ENCODE measurements at regions not wholly inside any gene's neighbourhood (a gene's known extent, or its start where the extent isn't known, plus 50 kb on each side); places are given as distances from the start of the nearest gene placed in this dataset.

GRCh38 chr17:83178533-83179304 lies 99.3 kb downstream of the METRNL start:
- DNase-seq (ENCODE audit: low read depth) = no peak

DNA sequence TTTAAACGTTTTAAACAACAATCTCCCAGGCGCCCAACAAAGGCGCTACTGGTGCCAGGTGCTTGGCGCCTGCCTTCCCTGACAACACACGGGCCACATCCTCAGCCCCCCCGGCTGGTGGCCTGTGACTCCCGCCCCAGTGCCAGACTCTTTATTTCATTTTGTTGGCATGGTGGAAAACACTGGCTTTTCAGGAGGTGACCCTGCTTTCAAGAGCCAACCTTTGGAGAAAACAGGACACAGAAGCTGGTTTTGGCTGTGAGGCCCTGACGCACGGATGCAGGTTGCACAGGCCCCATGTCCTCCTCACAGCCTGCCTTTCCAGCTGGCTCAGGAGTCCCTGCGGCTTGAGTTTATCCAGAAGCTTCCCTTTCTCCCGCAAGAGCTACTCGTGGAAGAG lies 100.0 kb downstream of the METRNL start:
- no peak for DNase-seq (ENCODE audit: low read depth)

DNA sequence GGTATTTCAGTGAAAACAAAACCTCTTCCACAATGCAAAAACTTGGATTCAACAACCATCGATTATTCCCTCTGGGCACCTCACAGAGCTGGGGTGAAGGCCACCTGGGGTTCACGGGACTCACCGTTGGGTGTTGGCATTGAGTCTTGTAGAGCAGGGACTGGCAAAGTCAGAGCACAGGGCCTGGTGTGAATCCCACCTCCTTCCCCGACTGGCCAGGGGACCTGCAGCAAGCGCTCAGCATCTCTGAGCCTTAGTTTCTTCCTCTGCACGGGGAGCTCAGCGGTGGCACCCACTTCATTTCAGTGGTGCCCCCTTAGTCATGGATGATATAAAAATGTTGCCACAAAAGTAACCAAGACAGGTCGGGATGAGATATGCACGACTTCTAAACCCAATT lies 100.4 kb downstream of the METRNL start:
- DNase-seq (ENCODE audit: low read depth) = no peak

DNA sequence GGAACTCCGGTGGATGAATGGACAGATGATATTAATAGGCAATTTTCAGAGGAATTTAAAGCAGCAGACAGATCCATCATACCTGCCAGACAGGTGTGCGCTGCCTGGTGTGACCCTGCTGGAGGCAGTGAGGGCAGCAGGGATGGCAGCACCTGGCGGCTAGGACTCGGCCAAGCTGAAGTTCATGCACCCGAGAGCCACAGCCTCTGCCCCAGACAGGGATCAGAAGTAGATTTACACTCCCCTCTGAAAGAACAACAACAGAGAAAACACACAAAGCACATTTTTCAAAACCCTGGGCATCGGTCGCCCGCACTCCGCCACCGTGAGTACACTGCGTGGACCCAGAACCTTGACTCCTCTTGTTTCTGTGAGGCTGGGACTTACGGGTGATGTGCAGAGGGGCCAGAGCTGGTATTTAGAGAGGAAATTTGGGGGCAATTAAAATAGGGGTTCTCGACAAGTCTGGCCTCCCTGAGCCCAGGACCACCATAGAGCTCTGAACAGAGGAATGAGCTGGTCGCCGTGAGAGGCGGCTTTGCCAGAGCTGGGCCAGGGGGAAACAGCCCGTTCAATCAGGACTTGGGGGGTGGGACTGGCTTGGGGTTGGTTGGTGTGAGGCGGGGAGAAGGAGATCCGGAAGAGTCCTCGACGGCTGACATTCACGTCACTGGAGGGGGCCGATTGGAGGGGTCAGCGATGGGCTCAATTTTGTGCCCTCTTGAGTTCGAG lies 101.0 kb downstream of the METRNL start:
- DNase-seq (ENCODE audit: low read depth) = no peak

- no peak for DNase-seq (ENCODE audit: low read depth)
These were observed 101.6 kb downstream of the METRNL start for GRCh38 chr17:83180996-83181481.

DNA sequence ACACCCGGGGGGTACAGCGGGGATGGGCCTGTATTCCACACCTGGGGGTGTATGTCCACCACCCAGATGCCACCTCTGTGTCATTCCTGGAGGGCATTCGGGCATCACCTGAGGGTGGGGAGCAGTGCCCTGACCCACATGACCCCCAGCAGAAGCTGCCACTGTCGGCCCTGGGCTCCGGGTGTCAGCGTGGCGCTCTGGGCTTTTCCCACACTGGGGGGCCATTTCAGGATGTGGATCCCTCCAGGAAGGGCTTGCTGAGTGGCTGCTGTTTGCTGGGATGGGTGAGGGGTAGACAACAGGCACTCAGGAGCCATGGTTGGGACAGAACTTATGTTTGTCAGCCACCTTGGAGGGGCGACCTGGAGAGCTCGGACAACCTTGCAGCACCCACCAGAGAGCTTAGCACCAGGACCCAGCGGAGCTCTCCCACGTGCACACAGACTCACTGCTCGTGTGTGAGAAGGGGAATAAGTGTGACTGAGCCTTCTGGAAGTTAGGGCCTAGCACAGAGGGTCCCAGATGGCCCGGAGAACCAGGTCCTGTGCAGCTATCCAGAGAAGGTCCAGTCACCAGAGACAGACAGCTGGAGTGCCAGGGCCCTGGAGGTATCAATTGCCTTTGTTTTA lies 102.7 kb downstream of the METRNL start:
- no peak for DNase-seq (ENCODE audit: low read depth)

GRCh38 chr17:83182620-83183101 lies 103.3 kb downstream of the METRNL start:
- no peak for DNase-seq (ENCODE audit: low read depth)

DNA sequence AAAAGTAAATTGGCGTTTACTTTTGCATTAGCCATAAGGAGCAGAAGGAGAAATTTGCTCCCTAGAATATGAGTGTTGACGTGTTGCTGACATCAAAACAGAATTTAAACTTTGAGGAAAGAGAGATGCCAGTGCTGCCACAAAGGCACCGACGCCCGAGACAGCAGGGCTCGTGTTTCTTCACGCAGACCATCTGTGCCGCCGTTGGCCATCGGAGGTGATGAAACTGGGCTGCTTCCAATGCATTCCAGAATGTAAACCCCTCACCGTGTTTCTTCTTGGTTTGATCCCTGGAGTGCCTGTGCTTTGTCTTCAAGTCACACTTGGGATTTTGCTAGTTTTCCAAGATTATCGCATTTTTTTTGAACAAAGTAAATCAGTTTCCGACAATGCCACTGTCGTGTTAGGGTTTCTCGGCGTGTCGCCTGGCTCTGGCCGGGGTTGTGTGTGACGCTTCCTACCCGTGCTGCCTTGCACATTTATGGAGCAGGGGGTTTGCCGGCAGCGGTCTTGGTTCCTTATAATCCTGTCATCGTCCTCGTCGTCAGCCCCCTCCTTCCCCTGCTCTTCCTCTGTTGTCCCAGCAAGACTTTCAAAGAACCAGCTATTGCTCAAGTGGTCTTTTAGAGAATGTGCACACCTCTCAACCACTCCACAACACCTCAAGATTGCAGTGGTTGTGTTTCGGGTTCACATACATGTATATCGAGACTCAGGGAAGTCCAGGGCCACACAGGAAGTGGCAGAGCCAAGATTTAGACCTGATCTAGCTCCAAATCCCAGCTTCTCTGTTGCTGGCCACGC lies 103.9 kb downstream of the METRNL start:
- no peak for DNase-seq (ENCODE audit: low read depth)

DNA sequence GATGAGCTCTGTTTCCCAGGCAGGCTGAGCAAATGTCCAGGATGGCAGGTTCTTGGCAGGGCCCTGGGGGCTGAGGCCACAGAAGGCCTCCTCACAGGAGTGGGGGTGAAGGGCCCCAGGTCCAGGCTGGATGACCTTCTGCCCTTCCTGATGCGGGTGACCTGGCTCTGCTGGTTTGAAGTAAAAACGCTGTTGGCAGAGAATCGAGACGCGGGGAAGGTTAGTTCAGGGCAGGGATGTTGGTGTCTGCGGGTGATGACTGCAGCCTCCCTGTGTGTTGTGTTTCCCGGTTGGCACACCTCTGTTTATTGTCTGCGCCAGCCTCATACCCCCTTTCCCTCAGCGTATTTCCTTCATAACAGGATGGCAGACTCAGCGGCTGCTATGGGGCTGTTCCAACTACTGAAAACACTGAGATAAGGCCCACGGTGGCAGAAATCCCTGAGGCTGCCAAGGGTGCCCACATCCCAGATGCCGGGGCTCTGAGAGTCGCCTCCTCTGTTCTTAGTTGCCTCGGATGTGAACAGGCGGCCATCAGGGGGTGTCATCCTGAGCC lies 104.6 kb downstream of the METRNL start:
- DNase-seq (ENCODE audit: low read depth) = no peak

DNA sequence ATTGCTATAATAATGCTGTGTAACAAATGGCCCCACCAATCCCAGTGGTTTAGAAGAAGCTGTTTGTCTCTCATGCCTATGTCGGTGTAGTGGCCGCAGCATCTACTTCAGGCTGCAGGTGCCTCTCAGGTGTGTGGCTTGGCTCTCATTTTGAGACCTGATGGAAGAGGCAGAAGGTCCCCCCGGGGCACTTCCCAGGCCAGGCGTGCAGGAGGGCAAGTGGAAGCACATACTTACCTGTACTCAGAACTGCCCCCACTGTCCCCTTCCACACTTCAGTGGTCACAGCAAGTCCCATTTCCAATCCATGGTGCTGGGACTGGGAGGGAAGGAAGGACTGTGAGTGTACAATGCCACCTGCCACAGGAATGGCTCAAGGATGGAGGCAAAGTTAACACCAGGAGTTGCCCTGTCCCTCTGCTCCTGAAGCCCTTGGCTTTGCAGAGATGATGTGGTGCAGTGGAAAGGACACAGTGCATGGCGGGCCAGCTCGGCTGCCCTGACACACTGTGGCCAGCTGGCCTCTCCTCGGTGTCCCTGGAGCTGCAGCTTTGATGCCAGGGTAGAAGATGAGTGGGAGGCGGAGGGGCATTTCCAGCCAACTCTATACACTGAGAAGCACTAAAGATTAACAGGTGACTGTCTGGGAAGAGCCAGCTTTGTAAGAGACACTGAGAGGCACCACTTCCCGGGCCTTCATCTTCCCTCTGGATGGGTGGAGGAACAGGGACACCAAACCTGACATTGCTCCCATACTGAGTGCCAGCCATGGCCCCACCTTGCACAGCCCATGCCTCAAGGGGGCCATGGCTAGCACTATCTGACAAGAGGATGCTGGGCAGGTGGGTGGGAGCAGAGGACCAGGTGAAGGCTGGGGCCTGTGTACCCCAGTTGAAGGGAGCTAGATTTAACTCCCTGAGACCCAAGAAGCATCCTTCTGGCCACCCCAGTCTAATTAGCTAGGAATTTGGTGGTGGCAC lies 105.9 kb downstream of the METRNL start:
- DNase-seq (ENCODE audit: low read depth) = no peak

GRCh38 chr17:83186226-83186625 lies 106.8 kb downstream of the METRNL start:
- no peak for DNase-seq (ENCODE audit: low read depth)

- no peak for DNase-seq (ENCODE audit: low read depth)
These were observed 107.5 kb downstream of the METRNL start for GRCh38 chr17:83186751-83187421.

DNA sequence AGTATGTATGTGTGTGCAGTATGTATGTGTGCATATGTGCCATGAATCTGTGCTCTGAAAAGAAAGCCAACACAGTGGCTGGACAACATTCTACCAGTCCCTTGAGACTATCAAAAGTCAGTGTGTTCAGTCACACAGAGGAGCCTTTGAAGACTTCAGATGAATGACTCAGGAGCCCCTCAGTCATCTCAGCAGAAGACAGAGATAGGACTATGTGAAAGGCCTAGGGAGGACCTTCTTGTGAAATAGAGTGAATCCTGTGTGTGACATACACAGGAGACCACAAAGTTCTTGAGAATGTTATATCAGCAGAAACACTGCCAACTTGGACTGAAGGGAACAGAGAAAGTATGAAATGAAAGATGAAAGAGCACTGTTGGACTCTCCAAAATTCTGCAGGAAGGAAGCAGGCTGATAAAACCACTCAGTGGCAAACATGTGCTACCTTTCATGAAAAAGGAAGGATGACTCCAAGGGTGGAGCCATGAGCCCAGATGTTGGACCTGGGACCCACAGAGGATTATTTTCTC lies 108.4 kb downstream of the METRNL start:
- no peak for DNase-seq (ENCODE audit: low read depth)

GRCh38 chr17:83189044-83190003 lies 109.9 kb downstream of the METRNL start:
- no peak for DNase-seq (ENCODE audit: low read depth)

DNA sequence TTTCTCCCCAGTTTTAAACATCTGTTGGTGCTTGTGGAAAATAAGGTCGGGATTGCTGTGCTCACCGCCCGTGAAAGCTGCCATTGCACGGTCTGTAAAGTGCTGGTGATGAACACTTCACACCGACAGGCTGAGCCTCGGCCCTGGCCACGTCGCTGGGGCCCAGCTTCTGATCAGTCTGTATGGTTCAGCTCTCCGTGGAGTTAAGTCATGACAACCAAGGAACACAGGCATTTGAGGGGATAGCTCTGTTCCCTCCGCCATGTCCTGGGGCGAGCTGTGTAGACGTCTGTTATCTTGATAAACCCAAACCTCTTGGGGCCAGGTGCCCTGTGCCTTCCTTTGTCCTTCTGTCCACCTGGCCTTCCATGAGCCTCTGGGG lies 110.6 kb downstream of the METRNL start:
- no peak for DNase-seq (ENCODE audit: low read depth)

DNA sequence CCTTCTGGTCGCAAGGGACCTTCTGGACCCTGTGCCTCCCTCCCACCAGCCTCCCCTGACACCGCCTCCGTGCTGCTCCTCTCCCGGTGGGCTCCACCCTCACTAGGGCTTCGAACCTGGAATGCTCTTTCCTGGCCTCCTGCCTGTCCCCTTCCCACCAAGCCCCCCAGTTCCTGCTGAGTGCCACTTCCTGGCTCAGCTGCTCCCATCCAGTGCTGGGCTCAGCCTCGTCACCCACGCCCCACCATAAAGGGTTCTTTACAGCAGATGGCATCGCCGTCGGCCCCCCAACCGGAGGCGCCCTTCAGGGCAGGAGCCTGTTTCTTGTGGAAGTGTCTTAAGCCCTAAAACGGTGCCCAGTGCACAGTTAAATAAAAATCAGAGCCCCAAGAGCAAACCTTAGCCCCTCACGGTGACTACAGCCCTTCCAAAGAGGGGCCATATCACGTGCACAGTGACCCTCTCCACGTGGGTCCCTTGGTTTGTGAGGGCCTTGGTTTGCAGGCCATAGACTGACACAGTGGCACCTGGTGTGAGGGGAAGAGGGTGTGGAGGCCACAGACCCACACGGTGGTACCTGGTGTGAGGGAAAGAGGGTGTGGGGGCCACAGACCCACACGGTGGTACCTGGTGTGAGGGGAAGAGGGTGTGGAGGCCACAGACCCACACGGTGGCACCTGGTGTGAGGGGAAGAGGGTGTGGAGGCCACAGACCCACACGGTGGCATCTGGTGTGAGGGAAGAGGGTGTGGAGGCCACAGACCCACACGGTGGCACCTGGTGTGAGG lies 111.4 kb downstream of the METRNL start:
- DNase-seq (ENCODE audit: low read depth) = no peak

DNA sequence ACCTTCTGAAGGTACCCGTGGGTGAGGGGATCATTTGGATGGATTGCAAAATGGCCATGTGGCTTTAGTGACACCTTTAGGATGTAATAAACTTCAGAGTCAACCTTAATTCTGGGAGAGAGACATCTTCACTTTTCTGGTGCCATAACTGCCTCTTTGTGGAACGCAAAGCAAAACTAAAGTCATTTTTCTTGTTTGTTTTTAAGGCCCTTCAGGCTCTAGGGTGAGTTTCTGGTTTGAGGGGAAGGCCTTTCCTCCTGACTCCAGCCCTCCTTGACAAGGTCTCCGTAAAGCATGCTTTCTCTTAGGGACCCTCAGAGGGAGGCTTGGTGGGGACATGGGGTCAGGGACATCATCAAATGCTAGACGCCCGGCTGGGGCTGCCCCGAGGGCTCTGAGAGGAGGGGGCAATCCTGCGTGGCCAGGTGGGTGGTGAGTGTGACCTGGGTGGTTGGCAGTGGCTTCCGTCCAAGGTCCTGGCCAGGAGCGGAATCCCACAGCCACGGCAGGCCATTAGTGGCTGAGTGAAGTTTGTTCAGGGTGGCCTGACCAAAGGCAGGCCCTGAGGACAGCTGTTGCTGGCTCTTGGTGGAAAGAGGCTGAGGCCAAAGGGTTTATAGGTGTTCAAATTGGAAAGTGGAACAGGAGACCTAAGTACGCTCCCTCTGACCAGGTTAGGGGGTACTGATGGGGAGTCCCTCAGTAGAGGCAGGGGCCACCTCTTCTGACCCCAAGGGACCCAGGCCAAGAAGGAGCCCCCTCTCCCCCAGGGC lies 112.2 kb downstream of the METRNL start:
- no peak for DNase-seq (ENCODE audit: low read depth)

Data from renal cortical epithelial cell (primary cell).